ENCODE measurements at regions not wholly inside any gene's neighbourhood (a gene's known extent, or its start where the extent isn't known, plus 50 kb on each side); places are given as distances from the start of the nearest gene placed in this dataset.

DNA sequence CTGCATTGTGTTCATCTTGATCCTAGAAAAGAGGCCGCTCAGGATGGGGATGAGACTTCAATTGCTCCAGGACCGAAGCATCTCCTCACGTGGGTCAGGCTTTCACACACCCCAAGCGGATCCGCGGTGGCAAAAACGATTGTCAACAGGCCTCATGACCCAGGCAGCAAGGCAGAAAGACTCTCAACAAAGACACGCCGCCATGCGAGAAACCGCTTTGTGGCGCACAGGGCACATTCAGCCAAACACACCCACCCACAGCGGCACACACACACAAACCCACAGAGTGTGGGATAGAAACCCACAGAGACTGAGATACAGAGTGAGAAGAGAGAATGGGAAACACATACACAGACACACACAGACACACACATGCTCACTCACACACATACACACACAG lies 483.4 kb downstream of the SPATA31A7 start (continued):
- TF ChIP-seq, protein P1, sequence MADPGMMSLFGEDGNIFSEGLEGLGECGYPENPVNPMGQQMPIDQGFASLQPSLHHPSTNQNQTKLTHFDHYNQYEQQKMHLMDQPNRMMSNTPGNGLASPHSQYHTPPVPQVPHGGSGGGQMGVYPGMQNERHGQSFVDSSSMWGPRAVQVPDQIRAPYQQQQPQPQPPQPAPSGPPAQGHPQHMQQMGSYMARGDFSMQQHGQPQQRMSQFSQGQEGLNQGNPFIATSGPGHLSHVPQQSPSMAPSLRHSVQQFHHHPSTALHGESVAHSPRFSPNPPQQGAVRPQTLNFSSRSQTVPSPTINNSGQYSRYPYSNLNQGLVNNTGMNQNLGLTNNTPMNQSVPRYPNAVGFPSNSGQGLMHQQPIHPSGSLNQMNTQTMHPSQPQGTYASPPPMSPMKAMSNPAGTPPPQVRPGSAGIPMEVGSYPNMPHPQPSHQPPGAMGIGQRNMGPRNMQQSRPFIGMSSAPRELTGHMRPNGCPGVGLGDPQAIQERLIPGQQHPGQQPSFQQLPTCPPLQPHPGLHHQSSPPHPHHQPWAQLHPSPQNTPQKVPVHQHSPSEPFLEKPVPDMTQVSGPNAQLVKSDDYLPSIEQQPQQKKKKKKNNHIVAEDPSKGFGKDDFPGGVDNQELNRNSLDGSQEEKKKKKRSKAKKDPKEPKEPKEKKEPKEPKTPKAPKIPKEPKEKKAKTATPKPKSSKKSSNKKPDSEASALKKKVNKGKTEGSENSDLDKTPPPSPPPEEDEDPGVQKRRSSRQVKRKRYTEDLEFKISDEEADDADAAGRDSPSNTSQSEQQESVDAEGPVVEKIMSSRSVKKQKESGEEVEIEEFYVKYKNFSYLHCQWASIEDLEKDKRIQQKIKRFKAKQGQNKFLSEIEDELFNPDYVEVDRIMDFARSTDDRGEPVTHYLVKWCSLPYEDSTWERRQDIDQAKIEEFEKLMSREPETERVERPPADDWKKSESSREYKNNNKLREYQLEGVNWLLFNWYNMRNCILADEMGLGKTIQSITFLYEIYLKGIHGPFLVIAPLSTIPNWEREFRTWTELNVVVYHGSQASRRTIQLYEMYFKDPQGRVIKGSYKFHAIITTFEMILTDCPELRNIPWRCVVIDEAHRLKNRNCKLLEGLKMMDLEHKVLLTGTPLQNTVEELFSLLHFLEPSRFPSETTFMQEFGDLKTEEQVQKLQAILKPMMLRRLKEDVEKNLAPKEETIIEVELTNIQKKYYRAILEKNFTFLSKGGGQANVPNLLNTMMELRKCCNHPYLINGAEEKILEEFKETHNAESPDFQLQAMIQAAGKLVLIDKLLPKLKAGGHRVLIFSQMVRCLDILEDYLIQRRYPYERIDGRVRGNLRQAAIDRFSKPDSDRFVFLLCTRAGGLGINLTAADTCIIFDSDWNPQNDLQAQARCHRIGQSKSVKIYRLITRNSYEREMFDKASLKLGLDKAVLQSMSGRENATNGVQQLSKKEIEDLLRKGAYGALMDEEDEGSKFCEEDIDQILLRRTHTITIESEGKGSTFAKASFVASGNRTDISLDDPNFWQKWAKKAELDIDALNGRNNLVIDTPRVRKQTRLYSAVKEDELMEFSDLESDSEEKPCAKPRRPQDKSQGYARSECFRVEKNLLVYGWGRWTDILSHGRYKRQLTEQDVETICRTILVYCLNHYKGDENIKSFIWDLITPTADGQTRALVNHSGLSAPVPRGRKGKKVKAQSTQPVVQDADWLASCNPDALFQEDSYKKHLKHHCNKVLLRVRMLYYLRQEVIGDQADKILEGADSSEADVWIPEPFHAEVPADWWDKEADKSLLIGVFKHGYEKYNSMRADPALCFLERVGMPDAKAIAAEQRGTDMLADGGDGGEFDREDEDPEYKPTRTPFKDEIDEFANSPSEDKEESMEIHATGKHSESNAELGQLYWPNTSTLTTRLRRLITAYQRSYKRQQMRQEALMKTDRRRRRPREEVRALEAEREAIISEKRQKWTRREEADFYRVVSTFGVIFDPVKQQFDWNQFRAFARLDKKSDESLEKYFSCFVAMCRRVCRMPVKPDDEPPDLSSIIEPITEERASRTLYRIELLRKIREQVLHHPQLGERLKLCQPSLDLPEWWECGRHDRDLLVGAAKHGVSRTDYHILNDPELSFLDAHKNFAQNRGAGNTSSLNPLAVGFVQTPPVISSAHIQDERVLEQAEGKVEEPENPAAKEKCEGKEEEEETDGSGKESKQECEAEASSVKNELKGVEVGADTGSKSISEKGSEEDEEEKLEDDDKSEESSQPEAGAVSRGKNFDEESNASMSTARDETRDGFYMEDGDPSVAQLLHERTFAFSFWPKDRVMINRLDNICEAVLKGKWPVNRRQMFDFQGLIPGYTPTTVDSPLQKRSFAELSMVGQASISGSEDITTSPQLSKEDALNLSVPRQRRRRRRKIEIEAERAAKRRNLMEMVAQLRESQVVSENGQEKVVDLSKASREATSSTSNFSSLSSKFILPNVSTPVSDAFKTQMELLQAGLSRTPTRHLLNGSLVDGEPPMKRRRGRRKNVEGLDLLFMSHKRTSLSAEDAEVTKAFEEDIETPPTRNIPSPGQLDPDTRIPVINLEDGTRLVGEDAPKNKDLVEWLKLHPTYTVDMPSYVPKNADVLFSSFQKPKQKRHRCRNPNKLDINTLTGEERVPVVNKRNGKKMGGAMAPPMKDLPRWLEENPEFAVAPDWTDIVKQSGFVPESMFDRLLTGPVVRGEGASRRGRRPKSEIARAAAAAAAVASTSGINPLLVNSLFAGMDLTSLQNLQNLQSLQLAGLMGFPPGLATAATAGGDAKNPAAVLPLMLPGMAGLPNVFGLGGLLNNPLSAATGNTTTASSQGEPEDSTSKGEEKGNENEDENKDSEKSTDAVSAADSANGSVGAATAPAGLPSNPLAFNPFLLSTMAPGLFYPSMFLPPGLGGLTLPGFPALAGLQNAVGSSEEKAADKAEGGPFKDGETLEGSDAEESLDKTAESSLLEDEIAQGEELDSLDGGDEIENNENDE (IDR thresholded peaks at IDR 0.05; ENCODE audit: insufficient replicate concordance, low read length) = no peak

All from H1 (cell line).